K562 (cell line): ENCODE measurements at regions not wholly inside any gene's neighbourhood (a gene's known extent, or its start where the extent isn't known, plus 50 kb on each side); places are given as distances from the start of the nearest gene placed in this dataset.
A peak's percentile ranks its signal among the peaks of the same experiment; 100 is the strongest.

ENCODE experiments used
- ATF1 ChIP-seq, 2 experiments: fragments of 450-650 bp in 1 of 2; IDR thresholded peaks; 2 replicates each; pipeline ENCODE4 v1.6.1; 2016; ENCODE audit warnings: missing compliant biosample characterization in 1 of 2, missing genetic modification characterization in 1 of 2
- E2F1 ChIP-seq: sonication (generic); formaldehyde crosslinking; IDR thresholded peaks from 2 replicates; pipeline ENCODE4 v1.8.1; 2023; ENCODE audit warnings: mild to moderate bottlenecking, missing genetic modification reagents, moderate library complexity
- EGR1 ChIP-seq: fragments of 450-650 bp; conservative IDR thresholded peaks from 2 replicates; pipeline ENCODE4 v1.6.1; 2017; ENCODE audit warnings: mild to moderate bottlenecking
- FOS ChIP-seq: IDR thresholded peaks from 3 replicates; pipeline ENCODE4 v1.6.1; 2011; ENCODE audit not compliant: insufficient read length; ENCODE audit errors: extremely low read depth
- FOXK1 ChIP-seq: sonication (generic); formaldehyde crosslinking; IDR thresholded peaks from 2 replicates; pipeline ENCODE4 v1.8.0; 2022; ENCODE audit warnings: missing genetic modification reagents, mild to moderate bottlenecking, borderline replicate concordance
- HDGF ChIP-seq: fragments of 450-650 bp; IDR thresholded peaks from 2 replicates; pipeline ENCODE4 v1.6.1; 2016
- HMG20A ChIP-seq: fragments of 450-650 bp; formaldehyde crosslinking; conservative IDR thresholded peaks from 2 replicates; pipeline ENCODE4 v1.4.0; 2020; ENCODE audit warnings: mild to moderate bottlenecking, mixed read lengths
- NFYB ChIP-seq: IDR thresholded peaks from 2 replicates; pipeline ENCODE4 v1.6.1; 2011; ENCODE audit warnings: mild to moderate bottlenecking, moderate library complexity; ENCODE audit not compliant: insufficient read length; ENCODE audit errors: extremely low read depth
- NR4A1 ChIP-seq, 2 experiments: fragments of 250-450 bp in 1 of 2; fragments of 450-650 bp in 1 of 2; sonication (Bioruptor Pico) in 1 of 2; IDR thresholded peaks; 2 replicates each; pipeline versions ENCODE4 v1.4.0 to v1.6.1; 2016 to 2020; ENCODE audit warnings: mild to moderate bottlenecking in 2 of 2, missing compliant biosample characterization in 1 of 2, missing genetic modification characterization in 1 of 2, moderate library complexity in 1 of 2
- TCF3 ChIP-seq: sonication (generic); formaldehyde crosslinking; IDR thresholded peaks from 2 replicates; pipeline ENCODE4 v1.4.0; 2020; ENCODE audit warnings: mild to moderate bottlenecking, missing genetic modification reagents
- ZNF12 ChIP-seq: sonication (generic); formaldehyde crosslinking; IDR thresholded peaks from 2 replicates; pipeline ENCODE4 v1.4.0; 2020; ENCODE audit warnings: mild to moderate bottlenecking, missing genetic modification reagents
- ZNF324 ChIP-seq: fragments of 250-450 bp; sonication (Bioruptor Pico); IDR thresholded peaks from 2 replicates; pipeline ENCODE4 v1.4.0; 2020; ENCODE audit warnings: mild to moderate bottlenecking
- ZNF436 ChIP-seq: fragments of 250-450, 450-650 bp; sonication (Bioruptor Pico); formaldehyde crosslinking; IDR thresholded peaks from 2 replicates; pipeline ENCODE4 v1.7.0; 2020; ENCODE audit warnings: mild to moderate bottlenecking
- TF ChIP-seq, protein P1 (sequence below): fragments of 200-800 bp; sonication (Bioruptor generic); IDR thresholded peaks from 2 replicates; pipeline ENCODE4 v1.6.1; 2017; ENCODE audit warnings: missing genetic modification characterization, missing compliant biosample characterization
- TF ChIP-seq, protein P2 (sequence below), 2 experiments: fragments of 450-650 bp; IDR thresholded peaks; 2 replicates each; pipeline ENCODE4 v1.6.1; 2016; ENCODE audit warnings: mild to moderate bottlenecking in 2 of 2, borderline replicate concordance in 1 of 2, low read depth in 1 of 2, moderate library complexity in 1 of 2

DNA sequence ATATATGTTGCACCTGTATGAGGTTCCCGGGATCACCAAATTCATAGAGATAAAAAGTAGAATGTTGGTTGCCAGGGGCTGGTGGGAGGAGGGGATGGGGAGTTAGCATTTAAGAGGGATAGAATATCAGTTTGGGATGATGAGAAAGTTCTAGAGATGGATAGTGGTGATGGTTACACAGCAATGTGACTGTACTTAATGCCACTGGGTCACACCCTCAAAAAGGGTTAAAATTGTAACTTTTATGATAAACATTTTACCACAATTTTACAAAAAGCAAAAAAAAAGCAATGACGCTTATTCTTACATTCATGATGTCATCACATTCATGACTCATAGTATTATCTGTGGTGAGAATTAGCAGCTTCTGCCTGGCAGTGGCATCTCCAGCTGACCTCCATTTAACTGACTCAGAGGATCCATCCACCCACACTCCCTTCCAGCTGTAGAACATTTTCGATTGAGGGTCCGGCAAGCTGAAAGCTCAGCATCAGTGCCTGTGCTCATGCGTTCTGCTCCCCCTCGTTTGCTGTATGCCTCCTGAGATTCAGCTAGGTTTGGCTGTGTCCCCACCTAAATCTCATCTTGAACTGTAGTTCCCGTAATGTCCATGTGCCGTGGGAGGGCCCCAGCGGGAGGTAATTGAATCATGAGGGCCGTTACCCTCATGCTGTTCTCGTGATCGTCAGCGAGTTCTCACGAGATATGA, 64.8 kb upstream of the TMEM260 start (continued):
- TF ChIP-seq, protein P1, sequence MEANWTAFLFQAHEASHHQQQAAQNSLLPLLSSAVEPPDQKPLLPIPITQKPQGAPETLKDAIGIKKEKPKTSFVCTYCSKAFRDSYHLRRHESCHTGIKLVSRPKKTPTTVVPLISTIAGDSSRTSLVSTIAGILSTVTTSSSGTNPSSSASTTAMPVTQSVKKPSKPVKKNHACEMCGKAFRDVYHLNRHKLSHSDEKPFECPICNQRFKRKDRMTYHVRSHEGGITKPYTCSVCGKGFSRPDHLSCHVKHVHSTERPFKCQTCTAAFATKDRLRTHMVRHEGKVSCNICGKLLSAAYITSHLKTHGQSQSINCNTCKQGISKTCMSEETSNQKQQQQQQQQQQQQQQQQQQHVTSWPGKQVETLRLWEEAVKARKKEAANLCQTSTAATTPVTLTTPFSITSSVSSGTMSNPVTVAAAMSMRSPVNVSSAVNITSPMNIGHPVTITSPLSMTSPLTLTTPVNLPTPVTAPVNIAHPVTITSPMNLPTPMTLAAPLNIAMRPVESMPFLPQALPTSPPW (CRISPR knock-in tag): 0 out of 2 replicates have a peak, but pooled peaks have one; percentile 20
- no peak for TF ChIP-seq FOS
- no peak for TF ChIP-seq HMG20A
- TF ChIP-seq ZNF436: no peak
- no peak for TF ChIP-seq ZNF12 (CRISPR knock-in tag)
- no peak for TF ChIP-seq HDGF
- no peak for TF ChIP-seq E2F1 (CRISPR knock-in tag)
- TF ChIP-seq NR4A1 (CRISPR knock-in tag; IDR thresholded peaks at IDR 0.05): no peak
- no peak for TF ChIP-seq NR4A1 (tag; IDR thresholded peaks at IDR 0.05)
- TF ChIP-seq FOXK1 (CRISPR knock-in tag): no peak
- no peak for TF ChIP-seq TCF3 (CRISPR knock-in tag)
- TF ChIP-seq EGR1: peak; percentile 34; the same call in 1 of the 2 replicates
- TF ChIP-seq ATF1 (CRISPR knock-in tag; IDR thresholded peaks at IDR 0.05): no peak
- peak; percentile 68 for TF ChIP-seq ATF1 (tag; IDR thresholded peaks at IDR 0.05)
- TF ChIP-seq, protein P2, sequence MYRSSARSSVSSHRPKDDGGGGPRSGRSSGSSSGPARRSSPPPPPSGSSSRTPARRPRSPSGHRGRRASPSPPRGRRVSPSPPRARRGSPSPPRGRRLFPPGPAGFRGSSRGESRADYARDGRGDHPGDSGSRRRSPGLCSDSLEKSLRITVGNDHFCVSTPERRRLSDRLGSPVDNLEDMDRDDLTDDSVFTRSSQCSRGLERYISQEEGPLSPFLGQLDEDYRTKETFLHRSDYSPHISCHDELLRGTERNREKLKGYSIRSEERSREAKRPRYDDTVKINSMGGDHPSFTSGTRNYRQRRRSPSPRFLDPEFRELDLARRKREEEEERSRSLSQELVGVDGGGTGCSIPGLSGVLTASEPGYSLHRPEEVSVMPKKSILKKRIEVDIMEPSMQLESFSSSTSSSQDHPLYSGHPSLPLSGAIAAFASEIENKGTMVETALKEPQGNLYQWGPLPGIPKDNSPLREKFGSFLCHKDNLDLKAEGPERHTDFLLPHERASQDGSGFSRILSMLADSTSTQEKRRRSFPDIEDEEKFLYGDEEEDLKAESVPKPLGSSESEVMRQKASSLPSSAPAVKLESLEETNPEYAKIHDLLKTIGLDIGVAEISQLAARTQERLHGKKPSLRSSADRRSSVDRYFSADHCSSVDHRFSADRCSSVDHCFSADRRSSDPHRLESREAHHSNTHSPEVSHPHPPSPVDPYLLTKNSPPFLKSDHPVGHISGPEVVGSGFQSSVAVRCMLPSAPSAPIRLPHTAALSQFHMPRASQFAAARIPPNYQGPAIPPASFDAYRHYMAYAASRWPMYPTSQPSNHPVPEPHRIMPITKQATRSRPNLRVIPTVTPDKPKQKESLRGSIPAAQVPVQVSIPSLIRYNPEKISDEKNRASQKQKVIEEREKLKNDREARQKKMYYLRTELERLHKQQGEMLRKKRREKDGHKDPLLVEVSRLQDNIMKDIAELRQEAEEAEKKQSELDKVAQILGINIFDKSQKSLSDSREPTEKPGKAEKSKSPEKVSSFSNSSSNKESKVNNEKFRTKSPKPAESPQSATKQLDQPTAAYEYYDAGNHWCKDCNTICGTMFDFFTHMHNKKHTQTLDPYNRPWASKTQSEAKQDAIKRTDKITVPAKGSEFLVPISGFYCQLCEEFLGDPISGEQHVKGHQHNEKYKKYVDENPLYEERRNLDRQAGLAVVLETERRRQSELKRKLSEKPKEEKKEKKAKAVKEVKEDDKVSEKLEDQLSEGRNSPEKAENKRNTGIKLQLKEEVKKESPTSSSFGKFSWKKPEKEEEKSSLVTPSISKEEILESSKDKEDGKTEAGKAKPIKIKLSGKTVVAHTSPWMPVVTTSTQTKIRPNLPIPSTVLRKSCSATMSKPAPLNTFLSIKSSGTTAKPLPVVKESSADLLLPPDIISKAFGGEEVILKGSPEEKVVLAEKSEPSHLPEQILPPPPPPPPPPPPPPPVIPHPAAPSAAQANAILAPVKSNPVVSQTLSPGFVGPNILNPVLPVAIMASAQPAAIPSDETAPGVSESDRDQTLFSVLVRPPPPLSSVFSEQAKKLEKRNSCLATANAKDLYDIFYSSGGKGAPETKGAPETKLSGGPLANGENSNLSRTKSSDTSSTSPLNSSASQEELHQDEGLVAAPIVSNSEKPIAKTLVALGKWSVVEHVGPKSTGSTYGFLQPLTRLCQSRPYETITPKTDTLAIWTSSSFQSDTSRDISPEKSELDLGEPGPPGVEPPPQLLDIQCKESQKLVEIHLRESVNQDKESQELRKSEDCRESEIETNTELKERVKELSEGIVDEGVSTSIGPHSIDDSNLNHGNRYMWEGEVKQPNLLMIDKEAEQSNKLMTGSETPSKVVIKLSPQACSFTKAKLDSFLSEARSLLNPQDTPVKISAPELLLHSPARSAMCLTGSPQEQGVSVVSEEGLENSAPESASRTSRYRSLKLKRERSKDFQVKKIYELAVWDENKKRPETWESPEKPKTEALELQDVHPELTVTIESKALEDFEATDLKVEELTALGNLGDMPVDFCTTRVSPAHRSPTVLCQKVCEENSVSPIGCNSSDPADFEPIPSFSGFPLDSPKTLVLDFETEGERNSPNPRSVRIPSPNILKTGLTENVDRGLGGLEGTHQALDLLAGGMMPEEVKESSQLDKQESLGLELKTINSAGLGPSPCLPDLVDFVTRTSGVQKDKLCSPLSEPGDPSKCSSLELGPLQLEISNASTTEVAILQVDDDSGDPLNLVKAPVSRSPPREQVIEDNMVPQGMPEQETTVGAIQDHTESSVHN (IDR thresholded peaks at IDR 0.05; ENCODE audit: borderline replicate concordance in 1 of 2, low read depth in 1 of 2): no peak
- no peak for TF ChIP-seq NFYB
- TF ChIP-seq ZNF324 (CRISPR knock-in tag): no peak
